Ovary (tissue), 7 donors: ENCODE measurements at regions not wholly inside any gene's neighbourhood (a gene's known extent, or its start where the extent isn't known, plus 50 kb on each side); places are given as distances from the start of the nearest gene placed in this dataset.

Experiments used
- DNase-seq, 5 donors: peaks; one replicate each; pipeline ENCODE4 v3.0.0-alpha.2; 2019 to 2020
- H3K27ac ChIP-seq, 2 donors: fragments of 200-600 bp; one replicate each; pipeline versions ENCODE4 v1.5.1 to v1.8.0; 2019 to 2022
- H3K27me3 ChIP-seq: fragments of 200-600 bp; one replicate; pipeline ENCODE4 v1.8.0; 2022
- H3K36me3 ChIP-seq: fragments of 200-600 bp; sonication (generic); one replicate; pipeline ENCODE4 v1.5.1; 2019
- H3K4me1 ChIP-seq: one replicate; pipeline ENCODE4 v1.8.1; 2013; ENCODE audit warnings: mild to moderate bottlenecking, moderate library complexity; ENCODE audit not compliant: insufficient read depth
- H3K4me3 ChIP-seq: fragments of 200-600 bp; sonication (generic); one replicate; pipeline ENCODE4 v1.5.1; 2017
- H3K9me3 ChIP-seq, 2 donors: fragments of 200-600 bp in 1 of 2; sonication (generic) in 1 of 2; one replicate each; pipeline versions ENCODE4 v1.5.1 to v1.8.1; 2013 to 2019; ENCODE audit warnings: mild to moderate bottlenecking in 1 of 2, moderate library complexity in 1 of 2
- EP300 ChIP-seq: sonication (generic); formaldehyde crosslinking; IDR thresholded peaks from one replicate; pipeline ENCODE4 v1.6.1; 2017; ENCODE audit warnings: antibody characterized with exemption
- POLR2A ChIP-seq: fragments of 450-650 bp; IDR thresholded peaks from one replicate; pipeline ENCODE4 v1.6.1; 2017; ENCODE audit warnings: antibody characterized with exemption, mild to moderate bottlenecking, moderate library complexity
- WGBS, 3 donors: extraction: QIAGEN DNeasy Blood & Tissue Kit in 1 of 3; methylation state at CpG; one replicate each; pipeline versions ENCODE4 v1.1.5 to v1.1.7; 2013 to 2017; 5-methylcytosine and 5-hydroxymethylcytosine counted together
- intact Hi-C, 4 donors: fragments of 100-400 bp; cut with DNase I; formaldehyde crosslinking; loops; one replicate each; pipeline versions ENCODE4 v1.11.0 to v1.15.1; 2022 to 2023
- TF ChIP-seq, protein P1 (sequence below), 3 donors: fragments of 450-650 bp in 2 of 3; fragments of 200-600 bp in 1 of 3; IDR thresholded peaks; one replicate each; pipeline versions ENCODE4 v1.5.1 to v1.8.0; 2016 to 2022; ENCODE audit warnings: antibody characterized with exemption in 3 of 3, mild to moderate bottlenecking in 1 of 3
- donor health status: DM: no; HTN: no; CAD: no; lungs with moderate emphysema.
- donor health status: DM: no; HTN: no; CAD: no.
- donor health status: Bipolar disorder and iron deficiency.
- donor health status: DM: no; HTN: no; CAD: no.
- donor health status: DM: yes; HTN: yes; CAD: no.

DNA sequence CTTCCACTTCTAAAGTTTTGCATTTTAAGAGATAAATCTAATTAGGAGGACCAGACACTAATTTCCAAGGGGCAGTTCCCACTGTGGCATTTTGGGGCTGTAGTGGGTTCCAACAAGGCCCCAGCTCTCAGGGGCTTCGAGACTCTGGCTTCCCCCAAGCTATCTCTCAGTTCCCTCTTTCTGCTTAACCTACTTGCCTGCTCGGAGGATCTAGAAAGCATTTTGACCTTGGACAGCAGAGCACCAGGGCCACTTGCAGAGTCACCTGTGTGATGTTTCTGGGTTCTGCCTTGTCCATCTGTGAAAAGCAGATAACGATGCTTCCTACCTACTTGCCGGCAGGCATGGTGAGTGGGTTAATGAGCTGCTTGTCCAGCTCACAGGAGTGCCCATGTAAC lies 175.4 kb downstream of the MED10 start:
- Histone ChIP-seq H3K36me3 (no peaks in the 10 kb centered on the region), H3K27ac (no peak overlapping the region), H3K4me3 (no peak overlapping the region), H3K9me3 (no peaks in the 10 kb centered on the region), H3K4me1 (no peaks in the 10 kb centered on the region), H3K27me3 (no peaks in the 10 kb centered on the region)
- 51 to 58% (median 54%) methylated on average over 4 of the region's 4 CpGs for WGBS, 3 donors
- TF ChIP-seq EP300 = no peak
- TF ChIP-seq POLR2A = no peak
- TF ChIP-seq, protein P1, sequence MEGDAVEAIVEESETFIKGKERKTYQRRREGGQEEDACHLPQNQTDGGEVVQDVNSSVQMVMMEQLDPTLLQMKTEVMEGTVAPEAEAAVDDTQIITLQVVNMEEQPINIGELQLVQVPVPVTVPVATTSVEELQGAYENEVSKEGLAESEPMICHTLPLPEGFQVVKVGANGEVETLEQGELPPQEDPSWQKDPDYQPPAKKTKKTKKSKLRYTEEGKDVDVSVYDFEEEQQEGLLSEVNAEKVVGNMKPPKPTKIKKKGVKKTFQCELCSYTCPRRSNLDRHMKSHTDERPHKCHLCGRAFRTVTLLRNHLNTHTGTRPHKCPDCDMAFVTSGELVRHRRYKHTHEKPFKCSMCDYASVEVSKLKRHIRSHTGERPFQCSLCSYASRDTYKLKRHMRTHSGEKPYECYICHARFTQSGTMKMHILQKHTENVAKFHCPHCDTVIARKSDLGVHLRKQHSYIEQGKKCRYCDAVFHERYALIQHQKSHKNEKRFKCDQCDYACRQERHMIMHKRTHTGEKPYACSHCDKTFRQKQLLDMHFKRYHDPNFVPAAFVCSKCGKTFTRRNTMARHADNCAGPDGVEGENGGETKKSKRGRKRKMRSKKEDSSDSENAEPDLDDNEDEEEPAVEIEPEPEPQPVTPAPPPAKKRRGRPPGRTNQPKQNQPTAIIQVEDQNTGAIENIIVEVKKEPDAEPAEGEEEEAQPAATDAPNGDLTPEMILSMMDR (IDR thresholded peaks at IDR 0.05) = no peak
- DNase-seq = no peak
- intact Hi-C loops = no loop called here

DNA sequence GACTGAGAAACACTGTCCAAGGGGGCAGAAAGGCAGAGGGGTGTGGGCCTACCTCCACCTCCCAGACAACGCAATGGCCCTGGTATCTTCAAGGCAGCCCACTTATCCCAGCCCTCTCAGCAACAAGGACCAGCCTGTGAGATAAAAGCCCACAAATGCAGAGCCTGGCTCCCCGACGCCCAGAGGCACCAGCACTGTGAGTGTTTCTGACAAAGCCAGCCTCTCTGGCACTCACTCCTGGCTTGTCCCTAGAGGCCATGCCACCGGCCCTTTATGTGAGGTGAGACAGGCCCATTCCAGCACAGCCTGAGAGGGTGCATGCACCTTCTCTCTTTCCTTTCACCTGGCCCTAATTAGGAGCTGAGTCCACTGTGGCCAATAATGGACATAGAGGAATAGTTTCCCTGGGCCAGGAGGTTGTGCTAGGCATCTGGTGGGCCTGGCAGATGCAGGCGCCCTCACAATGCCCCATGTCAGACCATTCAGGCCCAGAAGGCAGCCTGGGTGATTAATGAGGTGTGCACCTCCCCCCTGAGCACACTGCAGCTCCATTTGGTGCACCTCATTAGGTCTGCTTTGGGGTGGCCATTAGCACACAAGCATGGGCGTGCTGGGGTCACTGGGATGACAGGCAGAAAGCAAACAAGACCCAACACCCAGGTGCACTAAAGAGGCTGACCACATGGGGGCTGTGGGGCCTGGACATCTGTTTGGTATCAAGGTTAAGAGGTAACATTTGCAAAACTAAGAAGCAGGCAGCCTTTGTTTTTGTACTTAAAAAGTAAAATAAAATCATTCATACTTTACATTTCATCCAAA lies 176.0 kb downstream of the MED10 start:
- intact Hi-C loops = no loop called here
- H3K4me1 ChIP-seq = no peaks in the 10 kb centered on the region
- WGBS, 3 donors = 88 to 90% (median 90%) methylated on average over 6 of the region's 6 CpGs

DNA sequence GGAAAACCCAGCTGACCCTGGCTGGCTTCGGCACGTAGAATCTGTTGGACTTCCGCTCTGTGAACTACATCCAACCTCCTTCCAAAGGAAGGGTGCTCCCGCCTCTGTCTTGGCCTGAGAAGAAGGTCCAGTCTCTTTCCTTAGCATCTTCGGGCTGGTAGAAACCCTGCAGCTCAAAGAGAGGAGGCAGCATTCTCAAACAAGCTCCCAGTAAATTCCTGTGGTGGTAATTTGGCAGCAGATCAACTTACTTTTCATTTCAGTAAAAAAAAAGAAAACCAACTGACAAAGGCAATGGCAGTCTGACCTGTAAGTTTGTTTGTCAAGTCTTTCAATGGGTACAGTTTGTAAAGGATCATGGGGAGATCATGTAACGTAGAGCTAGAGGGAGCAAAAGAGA lies 176.7 kb downstream of the MED10 start:
- Histone ChIP-seq H3K36me3 (no peaks in the 10 kb centered on the region), H3K27me3 (no peaks in the 10 kb centered on the region), H3K4me3 (no peak overlapping the region), H3K9me3 (no peaks in the 10 kb centered on the region), H3K27ac (no peak overlapping the region), H3K4me1 (no peaks in the 10 kb centered on the region)
- DNase-seq = no peak
- TF ChIP-seq POLR2A = no peak
- TF ChIP-seq, protein P1 (IDR thresholded peaks at IDR 0.05) = no peak
- no peak for TF ChIP-seq EP300
- intact Hi-C loops = no loop called here
- WGBS, 3 donors = 63 to 78% (median 74%) methylated on average over 6 of the region's 6 CpGs

More for the DNA sequence above, 176.0 kb downstream of the MED10 start:
- H3K4me3 ChIP-seq = no peak overlapping the region
- no peaks in the 10 kb centered on the region for H3K27me3 ChIP-seq
- H3K36me3 ChIP-seq = no peaks in the 10 kb centered on the region
- no peaks in the 10 kb centered on the region for H3K9me3 ChIP-seq
- no peak for TF ChIP-seq POLR2A
- TF ChIP-seq EP300 = no peak
- TF ChIP-seq, protein P1 (IDR thresholded peaks at IDR 0.05) = no peak
- H3K27ac ChIP-seq = no peak overlapping the region
- no peak for DNase-seq

DNA sequence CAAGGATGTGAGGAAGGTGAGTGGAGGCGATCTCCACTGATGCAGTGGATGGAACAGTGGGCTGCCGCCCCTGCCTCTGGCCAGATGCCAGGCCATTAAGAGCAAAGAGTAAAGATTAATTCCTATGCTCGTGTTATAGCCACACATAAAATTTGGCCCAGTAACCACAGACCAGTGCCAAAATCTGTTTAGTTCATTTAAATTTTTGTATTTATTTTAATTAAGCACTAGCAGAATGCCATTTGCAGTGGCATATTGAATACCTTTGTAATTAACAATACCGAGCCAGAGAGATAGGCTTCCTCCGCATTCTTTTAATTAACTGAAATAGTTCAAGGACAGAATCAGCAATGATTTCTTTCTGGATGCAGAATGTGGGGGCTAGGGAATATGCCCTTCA lies 179.8 kb downstream of the MED10 start:
- TF ChIP-seq EP300 (no peak), POLR2A (no peak)
- TF ChIP-seq, protein P1 (IDR thresholded peaks at IDR 0.05) = no peak
- no peak overlapping the region for H3K27ac ChIP-seq
- no peak overlapping the region for H3K4me3 ChIP-seq
- intact Hi-C loops = no loop called here
- DNase-seq = no peak
- no peaks in the 10 kb centered on the region for H3K4me1 ChIP-seq
- H3K36me3 ChIP-seq = no peaks in the 10 kb centered on the region
- WGBS, 3 donors = 9 to 15% (median 9%) methylated on average over 5 of the region's 5 CpGs
- no peaks in the 10 kb centered on the region for H3K27me3 ChIP-seq
- H3K9me3 ChIP-seq = no peaks in the 10 kb centered on the region
